ENCODE measurements at regions not wholly inside any gene's neighbourhood (a gene's known extent, or its start where the extent isn't known, plus 50 kb on each side); places are given as distances from the start of the nearest gene placed in this dataset.

- Histone ChIP-seq H3K4me1 (ENCODE audit: insufficient read depth, low read length) (no peaks in the 10 kb centered on the region), H3K4me3 (ENCODE audit: low read length) (no peak overlapping the region), H3K27me3 (ENCODE audit: insufficient read depth, low read length) (no peaks in the 10 kb centered on the region), H3K9me3 (ENCODE audit: low read depth, low read length) (no peaks in the 10 kb centered on the region)
Measured at GRCh38 chr20:40313730-40314129, 375.3 kb downstream of the MAFB start.

GRCh38 chr20:40309731-40310130, 379.3 kb downstream of the MAFB start:
- H3K27me3 ChIP-seq (ENCODE audit: insufficient read depth, low read length) = no peaks in the 10 kb centered on the region
- H3K4me1 ChIP-seq (ENCODE audit: insufficient read depth, low read length) = no peaks in the 10 kb centered on the region
- no peak overlapping the region for H3K4me3 ChIP-seq (ENCODE audit: low read length)
- H3K9me3 ChIP-seq (ENCODE audit: low read depth, low read length) = no peaks in the 10 kb centered on the region

GRCh38 chr20:40307997-40308396, 381.0 kb downstream of the MAFB start:
- Histone ChIP-seq H3K4me3 (ENCODE audit: low read length) (no peak overlapping the region), H3K4me1 (ENCODE audit: insufficient read depth, low read length) (no peaks in the 10 kb centered on the region), H3K9me3 (ENCODE audit: low read depth, low read length) (no peaks in the 10 kb centered on the region), H3K27me3 (ENCODE audit: insufficient read depth, low read length) (no peaks in the 10 kb centered on the region)

GRCh38 chr20:40307268-40307667, 381.8 kb downstream of the MAFB start:
- H3K4me1 ChIP-seq (ENCODE audit: insufficient read depth, low read length) = no peaks in the 10 kb centered on the region
- no peak overlapping the region for H3K4me3 ChIP-seq (ENCODE audit: low read length)
- no peaks in the 10 kb centered on the region for H3K27me3 ChIP-seq (ENCODE audit: insufficient read depth, low read length)
- H3K9me3 ChIP-seq (ENCODE audit: low read depth, low read length) = no peaks in the 10 kb centered on the region

- Histone ChIP-seq H3K4me3 (ENCODE audit: low read length) (no peak overlapping the region), H3K9me3 (ENCODE audit: low read depth, low read length) (no peaks in the 10 kb centered on the region), H3K4me1 (ENCODE audit: insufficient read depth, low read length) (no peaks in the 10 kb centered on the region), H3K27me3 (ENCODE audit: insufficient read depth, low read length) (no peaks in the 10 kb centered on the region)
Measured at GRCh38 chr20:40305303-40305702, 383.7 kb downstream of the MAFB start.

- H3K27me3 ChIP-seq (ENCODE audit: insufficient read depth, low read length) = no peaks in the 10 kb centered on the region
- H3K4me3 ChIP-seq (ENCODE audit: low read length) = no peak overlapping the region
- no peaks in the 10 kb centered on the region for H3K9me3 ChIP-seq (ENCODE audit: low read depth, low read length)
- no peaks in the 10 kb centered on the region for H3K4me1 ChIP-seq (ENCODE audit: insufficient read depth, low read length)
Measured at GRCh38 chr20:40304119-40304613, 384.9 kb downstream of the MAFB start.

GRCh38 chr20:40294747-40295146, 394.3 kb downstream of the MAFB start:
- no peaks in the 10 kb centered on the region for H3K9me3 ChIP-seq (ENCODE audit: low read depth, low read length)
- H3K27me3 ChIP-seq (ENCODE audit: insufficient read depth, low read length) = peaks cover 5% of the 10 kb centered on the region
- H3K4me3 ChIP-seq (ENCODE audit: low read length) = no peak overlapping the region
- H3K4me1 ChIP-seq (ENCODE audit: insufficient read depth, low read length) = no peaks in the 10 kb centered on the region

- no peaks in the 10 kb centered on the region for H3K9me3 ChIP-seq (ENCODE audit: low read depth, low read length)
- no peaks in the 10 kb centered on the region for H3K4me1 ChIP-seq (ENCODE audit: insufficient read depth, low read length)
- H3K27me3 ChIP-seq (ENCODE audit: insufficient read depth, low read length) = peaks cover 5% of the 10 kb centered on the region
- H3K4me3 ChIP-seq (ENCODE audit: low read length) = no peak overlapping the region
Measured at GRCh38 chr20:40294175-40294574, 394.9 kb downstream of the MAFB start.

- peaks cover 5% of the 10 kb centered on the region for H3K27me3 ChIP-seq (ENCODE audit: insufficient read depth, low read length)
- H3K9me3 ChIP-seq (ENCODE audit: low read depth, low read length) = no peaks in the 10 kb centered on the region
- no peak overlapping the region for H3K4me3 ChIP-seq (ENCODE audit: low read length)
- H3K4me1 ChIP-seq (ENCODE audit: insufficient read depth, low read length) = no peaks in the 10 kb centered on the region
Measured at GRCh38 chr20:40293740-40294139, 395.3 kb downstream of the MAFB start.

- Histone ChIP-seq H3K9me3 (ENCODE audit: low read depth, low read length) (no peaks in the 10 kb centered on the region), H3K4me3 (ENCODE audit: low read length) (no peak overlapping the region), H3K27me3 (ENCODE audit: insufficient read depth, low read length) (peaks cover 5% of the 10 kb centered on the region), H3K4me1 (ENCODE audit: insufficient read depth, low read length) (no peaks in the 10 kb centered on the region)
Measured at GRCh38 chr20:40291493-40292135, 397.4 kb downstream of the MAFB start.

GRCh38 chr20:40287683-40288082, 401.4 kb downstream of the MAFB start:
- Histone ChIP-seq H3K4me1 (ENCODE audit: insufficient read depth, low read length) (no peaks in the 10 kb centered on the region), H3K9me3 (ENCODE audit: low read depth, low read length) (no peaks in the 10 kb centered on the region), H3K27me3 (ENCODE audit: insufficient read depth, low read length) (no peaks in the 10 kb centered on the region), H3K4me3 (ENCODE audit: low read length) (no peak overlapping the region)

- H3K4me1 ChIP-seq (ENCODE audit: insufficient read depth, low read length) = no peaks in the 10 kb centered on the region
- H3K4me3 ChIP-seq (ENCODE audit: low read length) = no peak overlapping the region
Measured at GRCh38 chr20:40286975-40287531, 402.0 kb downstream of the MAFB start.

GRCh38 chr20:40284611-40285010, 404.4 kb downstream of the MAFB start:
- H3K4me1 ChIP-seq (ENCODE audit: insufficient read depth, low read length) = peaks cover 2% of the 10 kb centered on the region
- H3K27me3 ChIP-seq (ENCODE audit: insufficient read depth, low read length) = no peaks in the 10 kb centered on the region
- no peak overlapping the region for H3K4me3 ChIP-seq (ENCODE audit: low read length)
- H3K9me3 ChIP-seq (ENCODE audit: low read depth, low read length) = no peaks in the 10 kb centered on the region

More at GRCh38 chr20:40286975-40287531, 402.0 kb downstream of the MAFB start:
- H3K27me3 ChIP-seq (ENCODE audit: insufficient read depth, low read length) = no peaks in the 10 kb centered on the region
- no peaks in the 10 kb centered on the region for H3K9me3 ChIP-seq (ENCODE audit: low read depth, low read length)

GRCh38 chr20:40283689-40284088, 405.3 kb downstream of the MAFB start:
- peaks cover 11% of the 10 kb centered on the region for H3K4me1 ChIP-seq (ENCODE audit: insufficient read depth, low read length)
- H3K9me3 ChIP-seq (ENCODE audit: low read depth, low read length) = no peaks in the 10 kb centered on the region
- H3K4me3 ChIP-seq (ENCODE audit: low read length) = no peak overlapping the region
- no peaks in the 10 kb centered on the region for H3K27me3 ChIP-seq (ENCODE audit: insufficient read depth, low read length)

GRCh38 chr20:40282941-40283340, 406.1 kb downstream of the MAFB start:
- Histone ChIP-seq H3K9me3 (ENCODE audit: low read depth, low read length) (no peaks in the 10 kb centered on the region), H3K4me3 (ENCODE audit: low read length) (no peak overlapping the region), H3K27me3 (ENCODE audit: insufficient read depth, low read length) (no peaks in the 10 kb centered on the region), H3K4me1 (ENCODE audit: insufficient read depth, low read length) (peaks cover 16% of the 10 kb centered on the region)

GRCh38 chr20:40282541-40282940, 406.5 kb downstream of the MAFB start:
- Histone ChIP-seq H3K4me3 (ENCODE audit: low read length) (no peak overlapping the region), H3K4me1 (ENCODE audit: insufficient read depth, low read length) (peaks cover 16% of the 10 kb centered on the region), H3K27me3 (ENCODE audit: insufficient read depth, low read length) (no peaks in the 10 kb centered on the region), H3K9me3 (ENCODE audit: low read depth, low read length) (no peaks in the 10 kb centered on the region)
